AG10803 (cell line): ENCODE measurements at regions not wholly inside any gene's neighbourhood (a gene's known extent, or its start where the extent isn't known, plus 50 kb on each side); places are given as distances from the start of the nearest gene placed in this dataset.

Experiments used
- DNase-seq: peaks from one replicate; pipeline ENCODE4 v3.0.0; 2010; ENCODE audit warnings: low read depth
- H3K4me3 ChIP-seq: 2 replicates; pipeline ENCODE4 v1.5.1; 2011; ENCODE audit warnings: mild to moderate bottlenecking, low read length, control low read depth
- CTCF ChIP-seq: conservative IDR thresholded peaks from 2 replicates; pipeline ENCODE4 v1.5.1; 2011; ENCODE audit warnings: mild to moderate bottlenecking, low read length, control low read depth, inconsistent platforms

GRCh38 chr17:77503293-77503655 is 362.5 kb downstream of the SEC14L1 start:
- DNase-seq = no peak
- no peak overlapping the region for H3K4me3 ChIP-seq
- no peak for TF ChIP-seq CTCF

GRCh38 chr17:77503916-77504651 is 363.3 kb downstream of the SEC14L1 start:
- no peak for TF ChIP-seq CTCF
- no peak for DNase-seq
- H3K4me3 ChIP-seq = no peak overlapping the region

- DNase-seq = no peak
- H3K4me3 ChIP-seq = no peak overlapping the region
- TF ChIP-seq CTCF = no peak
These were observed 363.9 kb downstream of the SEC14L1 start for GRCh38 chr17:77504652-77505155.

GRCh38 chr17:77505181-77505639 is 364.4 kb downstream of the SEC14L1 start:
- no peak for DNase-seq
- TF ChIP-seq CTCF = no peak
- no peak overlapping the region for H3K4me3 ChIP-seq

- no peak for TF ChIP-seq CTCF
- no peak for DNase-seq
- no peak overlapping the region for H3K4me3 ChIP-seq
These were observed 365.7 kb downstream of the SEC14L1 start for GRCh38 chr17:77506371-77506991.

GRCh38 chr17:77507111-77507885 is 366.5 kb downstream of the SEC14L1 start:
- DNase-seq = no peak
- no peak; the same call in 1 of the 2 replicates for TF ChIP-seq CTCF

More at GRCh38 chr17:77507111-77507885, 366.5 kb downstream of the SEC14L1 start:
- H3K4me3 ChIP-seq = no peak overlapping the region
